T-helper 1 cell treated with Interleukin-12 subunit alpha and Interleukin-12 subunit beta and Interleukin-4 antibody, amounts not matched to agents 30 μg/mL and 1 μg/mL, for 36 hours (primary cell): ENCODE measurements at regions not wholly inside any gene's neighbourhood (a gene's known extent, or its start where the extent isn't known, plus 50 kb on each side); places are given as distances from the start of the nearest gene placed in this dataset.
"Not testable (repeated sequence)": the region's sequence is repeated elsewhere in the genome, so short reads cannot be mapped to it uniquely, and the experiment has no call there.

Source experiments
- H3K27ac Mint-ChIP-seq: one replicate; pipeline ENCODE4 v1.8.0; 2021; ENCODE audit warnings: mild to moderate bottlenecking, mixed read lengths
- H3K27me3 Mint-ChIP-seq: one replicate; pipeline ENCODE4 v1.8.0; 2021; ENCODE audit warnings: low read depth, mixed read lengths
- H3K36me3 Mint-ChIP-seq: one replicate; pipeline ENCODE4 v1.8.0; 2021; ENCODE audit warnings: low read depth, mixed read lengths
- H3K4me1 Mint-ChIP-seq: one replicate; pipeline ENCODE4 v1.8.0; 2021; ENCODE audit warnings: low read depth, mixed read lengths
- H3K4me3 Mint-ChIP-seq: one replicate; pipeline ENCODE4 v1.8.0; 2021; ENCODE audit warnings: mild to moderate bottlenecking, moderate library complexity, mixed read lengths
- H3K9me3 Mint-ChIP-seq: one replicate; pipeline ENCODE4 v1.8.0; 2021; ENCODE audit warnings: mixed read lengths

GRCh38 chr14:101088395-101088667 lies 184.8 kb upstream of the RTL1 start:
- no peaks in the 10 kb centered on the region for H3K36me3 Mint-ChIP-seq
- H3K4me1 Mint-ChIP-seq = no peaks in the 10 kb centered on the region
- H3K9me3 Mint-ChIP-seq = no peaks in the 10 kb centered on the region
- H3K27ac Mint-ChIP-seq = no peak overlapping the region
- no peaks in the 10 kb centered on the region for H3K27me3 Mint-ChIP-seq
- H3K4me3 Mint-ChIP-seq = no peak overlapping the region

- H3K4me3 Mint-ChIP-seq = no peak overlapping the region
- H3K27me3 Mint-ChIP-seq = no peaks in the 10 kb centered on the region
- H3K27ac Mint-ChIP-seq = no peak overlapping the region
- H3K9me3 Mint-ChIP-seq = no peaks in the 10 kb centered on the region
- no peaks in the 10 kb centered on the region for H3K4me1 Mint-ChIP-seq
- H3K36me3 Mint-ChIP-seq = no peaks in the 10 kb centered on the region
Measured at GRCh38 chr14:101088714-101089113, 185.2 kb upstream of the RTL1 start.

GRCh38 chr14:101090478-101090877 lies 187.0 kb upstream of the RTL1 start:
- not testable (repeated sequence) for H3K4me1 Mint-ChIP-seq, H3K36me3 Mint-ChIP-seq, H3K9me3 Mint-ChIP-seq, H3K4me3 Mint-ChIP-seq, H3K27me3 Mint-ChIP-seq, H3K27ac Mint-ChIP-seq

GRCh38 chr14:101090976-101091375 lies 187.5 kb upstream of the RTL1 start:
- Mint-ChIP-seq H3K4me3 (no peak overlapping the region), H3K27me3 (no peaks in the 10 kb centered on the region), H3K27ac (no peak overlapping the region), H3K36me3 (no peaks in the 10 kb centered on the region), H3K9me3 (no peaks in the 10 kb centered on the region), H3K4me1 (no peaks in the 10 kb centered on the region)

- H3K36me3 Mint-ChIP-seq, H3K4me3 Mint-ChIP-seq, H3K9me3 Mint-ChIP-seq, H3K4me1 Mint-ChIP-seq, H3K27me3 Mint-ChIP-seq, H3K27ac Mint-ChIP-seq: not testable (repeated sequence)
Measured at GRCh38 chr14:101094916-101095315, 191.4 kb upstream of the RTL1 start.

GRCh38 chr14:101096551-101096950 lies 193.0 kb upstream of the RTL1 start:
- H3K4me1 Mint-ChIP-seq = no peaks in the 10 kb centered on the region
- peaks cover 4% of the 10 kb centered on the region for H3K9me3 Mint-ChIP-seq
- no peak overlapping the region for H3K27ac Mint-ChIP-seq
- no peaks in the 10 kb centered on the region for H3K36me3 Mint-ChIP-seq
- H3K27me3 Mint-ChIP-seq = peaks cover 4% of the 10 kb centered on the region
- no peak overlapping the region for H3K4me3 Mint-ChIP-seq

- Mint-ChIP-seq H3K27ac (no peak overlapping the region), H3K4me3 (no peak overlapping the region), H3K9me3 (peaks cover 4% of the 10 kb centered on the region), H3K36me3 (no peaks in the 10 kb centered on the region), H3K27me3 (peaks cover 4% of the 10 kb centered on the region), H3K4me1 (no peaks in the 10 kb centered on the region)
Measured at GRCh38 chr14:101097109-101097793, 193.7 kb upstream of the RTL1 start.

- peaks cover 4% of the 10 kb centered on the region for H3K27me3 Mint-ChIP-seq
- H3K9me3 Mint-ChIP-seq = peaks cover 4% of the 10 kb centered on the region
- H3K36me3 Mint-ChIP-seq = no peaks in the 10 kb centered on the region
- H3K27ac Mint-ChIP-seq = no peak overlapping the region
- no peak overlapping the region for H3K4me3 Mint-ChIP-seq
- no peaks in the 10 kb centered on the region for H3K4me1 Mint-ChIP-seq
Measured at GRCh38 chr14:101098177-101098576, 194.7 kb upstream of the RTL1 start.

- Mint-ChIP-seq H3K9me3 (peaks cover 4% of the 10 kb centered on the region), H3K27ac (no peak overlapping the region), H3K36me3 (no peaks in the 10 kb centered on the region), H3K4me3 (no peak overlapping the region), H3K27me3 (peaks cover 4% of the 10 kb centered on the region), H3K4me1 (no peaks in the 10 kb centered on the region)
Measured at GRCh38 chr14:101098641-101099040, 195.1 kb upstream of the RTL1 start.

GRCh38 chr14:101101456-101102056 lies 198.0 kb upstream of the RTL1 start:
- no peak overlapping the region for H3K4me3 Mint-ChIP-seq
- peaks cover 4% of the 10 kb centered on the region for H3K27me3 Mint-ChIP-seq
- no peaks in the 10 kb centered on the region for H3K36me3 Mint-ChIP-seq
- H3K27ac Mint-ChIP-seq = no peak overlapping the region
- H3K4me1 Mint-ChIP-seq = no peaks in the 10 kb centered on the region
- peaks cover 4% of the 10 kb centered on the region for H3K9me3 Mint-ChIP-seq

- H3K36me3 Mint-ChIP-seq = no peaks in the 10 kb centered on the region
- no peaks in the 10 kb centered on the region for H3K27me3 Mint-ChIP-seq
- no peaks in the 10 kb centered on the region for H3K4me1 Mint-ChIP-seq
- H3K27ac Mint-ChIP-seq = no peak overlapping the region
- H3K4me3 Mint-ChIP-seq = no peak overlapping the region
- H3K9me3 Mint-ChIP-seq = peaks cover 4% of the 10 kb centered on the region
Measured at GRCh38 chr14:101102875-101103274, 199.4 kb upstream of the RTL1 start.

GRCh38 chr14:101103321-101103901 lies 199.9 kb upstream of the RTL1 start:
- peaks cover 4% of the 10 kb centered on the region for H3K9me3 Mint-ChIP-seq
- no peak overlapping the region for H3K27ac Mint-ChIP-seq
- no peak overlapping the region for H3K4me3 Mint-ChIP-seq
- no peaks in the 10 kb centered on the region for H3K36me3 Mint-ChIP-seq
- H3K4me1 Mint-ChIP-seq = no peaks in the 10 kb centered on the region
- H3K27me3 Mint-ChIP-seq = no peaks in the 10 kb centered on the region

- H3K36me3 Mint-ChIP-seq = no peaks in the 10 kb centered on the region
- no peaks in the 10 kb centered on the region for H3K27me3 Mint-ChIP-seq
- no peak overlapping the region for H3K4me3 Mint-ChIP-seq
- no peaks in the 10 kb centered on the region for H3K4me1 Mint-ChIP-seq
- peaks cover 4% of the 10 kb centered on the region for H3K9me3 Mint-ChIP-seq
- H3K27ac Mint-ChIP-seq = no peak overlapping the region
Measured at GRCh38 chr14:101104485-101104884, 201.0 kb upstream of the RTL1 start.

GRCh38 chr14:101105045-101105444 lies 201.5 kb upstream of the RTL1 start:
- no peaks in the 10 kb centered on the region for H3K36me3 Mint-ChIP-seq
- no peaks in the 10 kb centered on the region for H3K4me1 Mint-ChIP-seq
- peaks cover 4% of the 10 kb centered on the region for H3K9me3 Mint-ChIP-seq
- H3K27me3 Mint-ChIP-seq = no peaks in the 10 kb centered on the region
- H3K27ac Mint-ChIP-seq = no peak overlapping the region
- H3K4me3 Mint-ChIP-seq = no peak overlapping the region

- Mint-ChIP-seq H3K27me3 (no peaks in the 10 kb centered on the region), H3K27ac (no peak overlapping the region), H3K4me3 (no peak overlapping the region), H3K9me3 (no peaks in the 10 kb centered on the region), H3K36me3 (no peaks in the 10 kb centered on the region), H3K4me1 (no peaks in the 10 kb centered on the region)
Measured at GRCh38 chr14:101108579-101109346, 205.2 kb upstream of the RTL1 start.
